NCI-H510A (cell line): ENCODE measurements at regions not wholly inside any gene's neighbourhood (a gene's known extent, or its start where the extent isn't known, plus 50 kb on each side); places are given as distances from the start of the nearest gene placed in this dataset.

Experiments
- DNase-seq: peaks from one replicate; lab custom pipeline; 2025; lab: John Stamatoyannopoulos, UW

GRCh38 chr4:175127314-175127713 lies 209.2 kb downstream of the ADAM29 start:
- no peak for DNase-seq

- no peak for DNase-seq
Observed at GRCh38 chr4:175129797-175130196, 211.6 kb downstream of the ADAM29 start.

DNA sequence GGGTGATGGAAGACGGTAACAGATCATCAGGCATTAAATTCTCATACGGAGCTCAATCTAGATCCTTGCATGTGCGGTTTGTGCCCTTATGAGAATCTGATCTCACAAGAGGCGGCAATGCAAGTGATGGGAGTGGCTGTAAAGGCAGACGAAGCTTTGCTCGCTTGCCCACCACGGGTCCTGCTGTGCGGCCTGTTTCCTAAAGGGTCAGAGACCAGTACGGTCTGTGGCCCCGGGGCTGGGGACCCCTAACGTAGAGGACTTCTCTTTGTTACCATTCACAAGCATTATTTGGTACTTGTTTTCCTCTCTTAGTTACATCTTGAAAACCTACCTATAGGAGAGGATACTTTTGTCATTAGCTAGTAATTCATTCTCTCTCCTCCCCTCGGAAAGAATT lies 221.0 kb downstream of the ADAM29 start:
- no peak for DNase-seq

DNA sequence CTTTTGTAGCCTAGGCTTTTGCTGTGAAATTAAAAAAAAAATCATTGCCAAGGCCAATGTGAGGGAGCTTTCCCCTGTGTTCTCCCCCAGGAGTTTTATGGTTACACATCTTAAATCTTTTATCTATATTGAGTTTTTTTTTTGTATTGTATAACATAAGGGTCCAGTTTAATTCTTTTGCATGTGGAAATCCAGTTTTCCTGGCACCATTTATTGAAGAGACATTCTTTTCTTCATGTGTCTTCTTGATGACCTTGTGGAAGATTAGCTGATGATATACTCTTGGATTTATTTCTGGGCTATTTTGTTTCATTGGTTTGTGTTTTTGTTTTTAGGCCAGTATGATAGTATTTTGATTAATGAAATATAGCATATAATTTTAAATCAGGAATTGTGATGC lies 225.0 kb downstream of the ADAM29 start:
- no peak for DNase-seq

DNA sequence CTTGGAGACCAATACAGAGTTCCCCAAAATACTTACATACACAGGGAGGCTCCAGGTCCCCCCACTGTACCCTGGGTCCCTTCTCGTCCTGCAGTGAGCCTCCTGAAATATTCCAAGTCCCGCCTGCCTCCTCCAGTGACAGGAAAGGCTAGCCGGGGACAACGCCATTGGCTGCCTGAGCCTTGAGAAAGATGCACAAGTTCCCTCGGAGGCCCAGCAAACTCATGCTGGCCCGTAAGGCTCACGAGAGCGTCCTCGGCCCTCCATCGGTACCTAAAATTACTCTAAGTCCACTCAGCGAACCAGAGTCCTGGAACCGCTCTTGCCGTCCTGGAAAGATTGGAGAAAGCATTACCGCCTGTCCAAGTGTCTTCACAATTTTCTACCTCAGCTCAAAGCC lies 228.6 kb downstream of the ADAM29 start:
- DNase-seq: no peak

- DNase-seq: no peak
Observed at GRCh38 chr4:175147233-175147632, 229.1 kb downstream of the ADAM29 start.

- no peak for DNase-seq
Observed at GRCh38 chr4:175166020-175166419, 247.9 kb downstream of the ADAM29 start.

DNA sequence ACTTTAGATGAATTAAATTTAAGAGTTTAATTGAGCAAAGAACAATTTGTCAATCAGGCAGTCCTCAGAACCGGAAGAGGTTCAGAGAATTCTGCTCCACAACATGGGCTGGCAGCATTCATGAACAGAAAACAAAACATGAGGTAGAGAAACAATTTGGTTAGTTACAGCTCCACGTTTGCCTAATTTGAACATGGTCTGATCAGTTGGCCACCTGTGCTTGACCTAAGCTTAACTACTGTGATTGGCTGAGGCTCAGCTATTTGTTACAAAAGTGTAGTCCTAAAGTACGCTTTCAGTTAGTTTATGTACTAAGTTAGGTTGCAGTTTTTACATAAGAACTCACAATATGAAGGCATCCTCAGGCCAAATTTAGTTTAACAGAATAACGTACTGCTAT lies 258.6 kb downstream of the ADAM29 start:
- DNase-seq: no peak

GRCh38 chr4:175190654-175191053 lies 272.5 kb downstream of the ADAM29 start:
- no peak for DNase-seq

GRCh38 chr4:175198056-175198455 lies 279.9 kb downstream of the ADAM29 start:
- DNase-seq: no peak

DNA sequence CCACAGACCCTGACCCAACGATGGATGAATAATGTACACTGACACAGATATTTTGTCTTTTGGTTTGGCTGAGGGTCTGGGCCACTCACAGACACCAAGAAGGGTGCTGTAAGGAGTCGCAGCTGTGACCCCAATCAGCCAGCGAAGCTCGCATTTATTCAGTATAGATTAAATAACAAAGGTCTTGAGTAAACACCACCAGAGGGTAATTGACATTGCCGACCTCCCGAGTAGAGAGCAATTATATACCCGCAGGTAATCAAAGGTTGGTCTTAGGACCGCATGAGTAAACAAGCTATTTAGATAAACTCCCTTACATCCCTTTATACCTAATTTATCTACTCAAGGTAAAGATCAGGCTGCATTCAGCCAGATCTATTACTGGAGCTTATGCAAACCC lies 297.1 kb downstream of the ADAM29 start:
- no peak for DNase-seq

DNA sequence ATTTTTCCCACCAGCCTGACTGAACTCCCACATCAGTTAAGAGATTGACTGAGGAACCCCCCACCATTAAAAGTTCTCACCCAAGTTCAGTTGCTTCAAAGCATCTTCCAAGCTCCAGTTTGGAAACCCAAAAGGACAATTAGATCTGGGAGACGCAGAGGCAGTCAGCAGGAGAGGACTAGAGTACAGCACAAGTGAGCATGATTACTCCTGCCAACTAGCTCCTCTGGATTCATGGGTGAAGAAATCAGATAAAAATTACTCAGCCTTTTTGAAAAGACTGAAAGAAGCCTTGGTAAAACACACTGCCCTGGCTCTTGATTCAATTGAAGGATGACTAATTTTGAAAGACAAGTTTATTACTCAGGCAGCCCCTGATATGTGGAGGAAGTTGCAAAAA lies 297.5 kb downstream of the ADAM29 start:
- DNase-seq: no peak

- no peak for DNase-seq
Observed at GRCh38 chr4:175229154-175229553, 311.0 kb downstream of the ADAM29 start.

GRCh38 chr4:175234162-175234561 lies 316.0 kb downstream of the ADAM29 start:
- no peak for DNase-seq

DNA sequence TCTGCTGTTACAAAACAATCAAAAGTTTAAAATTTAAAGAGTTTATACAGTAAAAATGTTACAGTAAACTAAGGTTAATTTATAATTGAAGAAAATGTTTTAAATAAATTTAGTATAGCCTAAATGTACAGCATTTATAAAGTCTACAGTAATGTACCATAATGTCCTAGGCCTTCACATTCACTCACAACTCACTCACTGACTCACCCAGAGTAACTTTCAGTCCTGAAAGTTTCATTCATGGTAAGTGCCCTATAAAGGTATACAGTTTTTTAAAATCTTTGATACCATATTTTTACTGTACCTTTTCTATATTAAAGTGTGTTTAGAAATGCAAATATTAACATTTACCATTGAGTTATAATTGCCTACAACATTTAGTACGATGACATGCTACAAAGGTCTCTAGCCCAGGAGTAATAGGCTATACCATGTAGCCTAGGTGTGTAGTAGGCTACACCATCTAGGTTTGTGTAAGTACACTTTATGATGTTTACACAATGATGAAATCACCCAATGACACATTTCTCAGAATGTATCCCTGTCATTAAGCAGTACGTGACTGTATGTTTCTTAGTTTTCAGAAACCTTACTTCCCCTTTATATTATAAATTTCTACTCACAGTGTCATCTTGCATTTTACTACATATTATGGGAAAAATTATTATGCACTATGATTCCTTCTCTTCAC lies 320.8 kb downstream of the ADAM29 start:
- no peak for DNase-seq

DNA sequence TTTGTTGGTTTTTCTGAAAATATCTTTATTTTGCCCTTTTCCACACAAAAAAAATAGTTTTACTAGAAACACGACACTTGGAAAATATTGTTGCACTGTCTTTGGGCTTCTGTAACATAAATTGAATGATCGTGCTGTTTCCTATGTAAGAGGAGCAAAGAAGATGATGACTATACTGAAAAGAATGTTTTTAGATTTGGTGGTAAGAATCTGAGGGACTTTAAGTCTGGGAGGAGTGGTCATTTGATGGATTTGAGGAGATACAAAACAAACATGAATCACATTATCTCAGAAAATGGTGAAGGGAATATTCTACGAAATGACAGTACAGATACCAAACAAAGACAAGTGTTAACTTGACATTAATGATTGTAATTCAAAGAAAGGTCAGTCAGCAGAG lies 328.8 kb downstream of the ADAM29 start:
- DNase-seq: no peak

DNA sequence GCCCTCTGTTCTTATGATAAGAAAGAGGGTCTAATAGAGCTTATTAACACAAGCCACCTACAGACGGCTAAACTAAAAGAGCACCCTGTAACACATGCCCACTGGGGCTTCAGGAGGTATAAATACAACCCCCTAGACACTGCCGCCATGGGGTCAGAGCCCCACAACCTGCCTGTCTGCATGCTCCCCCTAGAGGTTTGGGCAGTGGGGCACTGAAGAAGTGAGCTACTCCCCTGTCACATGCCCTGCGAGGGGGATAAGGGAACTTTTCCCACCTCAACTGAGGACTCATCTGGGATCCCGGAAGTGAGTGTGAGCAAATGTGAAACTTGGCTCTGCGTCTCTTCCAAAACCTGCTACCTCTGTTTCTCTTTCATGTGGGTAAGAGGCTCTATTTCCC lies 334.5 kb downstream of the ADAM29 start:
- DNase-seq: no peak

DNA sequence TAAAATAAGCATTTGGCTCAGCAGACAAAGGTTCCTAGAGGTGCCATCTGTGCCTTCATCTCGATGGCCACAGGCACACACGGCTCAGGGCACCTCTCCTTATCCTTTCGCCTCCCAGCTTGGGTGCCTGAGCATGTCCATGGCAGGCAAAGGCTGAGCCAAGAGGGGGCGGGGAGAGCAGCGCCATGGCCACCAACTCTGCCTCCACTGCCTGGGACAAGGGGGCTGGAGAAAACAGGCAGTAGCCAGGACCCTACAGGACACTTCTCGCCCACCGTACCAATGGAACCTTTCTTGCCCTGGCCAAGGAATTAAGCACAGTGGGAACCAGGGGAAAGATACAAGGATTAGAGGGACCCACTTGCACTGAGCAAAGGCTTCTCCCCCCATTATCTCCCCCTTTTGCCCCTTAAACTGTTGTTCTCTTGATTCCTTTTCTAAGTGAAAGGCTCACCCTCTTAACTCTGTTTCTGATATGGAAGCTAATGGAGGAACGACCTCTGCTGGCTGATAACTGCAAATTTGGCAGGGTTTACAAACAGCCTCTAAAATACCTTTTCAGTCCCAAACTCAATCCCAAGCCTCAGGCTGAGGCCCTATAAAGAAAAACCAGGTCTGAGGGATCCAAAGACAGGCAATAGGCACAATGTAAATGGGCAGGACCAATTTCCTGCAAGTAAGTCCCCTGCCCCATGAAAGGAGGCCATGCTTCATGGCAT lies 335.2 kb downstream of the ADAM29 start:
- DNase-seq: no peak

- DNase-seq: no peak
Observed at GRCh38 chr4:175263537-175263936, 345.4 kb downstream of the ADAM29 start.

GRCh38 chr4:175271010-175271630 lies 353.0 kb downstream of the ADAM29 start:
- no peak for DNase-seq

GRCh38 chr4:175273995-175274753 lies 356.0 kb downstream of the ADAM29 start:
- DNase-seq: no peak

DNA sequence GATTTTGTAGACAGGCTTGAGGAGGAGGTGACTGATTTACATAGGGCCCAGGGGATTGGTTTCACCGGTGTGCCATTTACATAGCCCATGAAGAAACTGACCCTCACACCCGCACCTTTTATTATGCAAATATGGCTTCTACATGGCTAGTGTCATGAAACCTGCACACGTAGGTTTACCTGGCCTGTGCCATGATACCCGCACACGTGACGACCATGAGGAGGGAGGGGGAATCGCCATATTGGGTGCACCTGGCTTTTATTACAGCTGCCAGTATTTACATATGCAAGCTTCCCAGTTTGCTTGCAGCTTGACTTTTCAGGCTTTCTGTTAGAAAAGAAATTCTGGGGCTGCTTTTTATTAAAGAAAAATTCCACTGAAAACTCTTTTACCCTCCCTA lies 359.7 kb downstream of the ADAM29 start:
- no peak for DNase-seq

- no peak for DNase-seq
Observed at GRCh38 chr4:175280153-175280552, 362.0 kb downstream of the ADAM29 start.
